ENCODE measurements at regions not wholly inside any gene's neighbourhood (a gene's known extent, or its start where the extent isn't known, plus 50 kb on each side); places are given as distances from the start of the nearest gene placed in this dataset.
"Not testable (repeated sequence)": the region's sequence is repeated elsewhere in the genome, so short reads cannot be mapped to it uniquely, and the experiment has no call there.

GRCh38 chr14:105914738-105915385 is 388.5 kb downstream of the TMEM121 start:
- H3K4me3 ChIP-seq = no peak overlapping the region
- no peak for TF ChIP-seq POLR2AphosphoS5 (IDR thresholded peaks at IDR 0.05)
- no peak for TF ChIP-seq EP300 (IDR thresholded peaks at IDR 0.05)
- no peak for TF ChIP-seq POLR2A (IDR thresholded peaks at IDR 0.05)
- TF ChIP-seq CTCF (IDR thresholded peaks at IDR 0.05) = no peak
- no peaks in the 10 kb centered on the region for H3K36me3 ChIP-seq
- H3K27ac ChIP-seq = no peak overlapping the region
- no peaks in the 10 kb centered on the region for H3K27me3 ChIP-seq
- no peak for DNase-seq (ENCODE audit: low spot score in 2 of 2)
- H3K4me1 ChIP-seq = no peaks in the 10 kb centered on the region
- H3K9me3 ChIP-seq = no peaks in the 10 kb centered on the region
- WGBS = no CpG with 5 or more reads among the region's 8 CpGs

- not testable (repeated sequence) for H3K27ac ChIP-seq; H3K27me3 ChIP-seq; DNase-seq (ENCODE audit: low spot score in 2 of 2); H3K9me3 ChIP-seq; H3K36me3 ChIP-seq; H3K4me3 ChIP-seq; H3K4me1 ChIP-seq
- 81% methylated on average over 3 of the region's 3 CpGs for WGBS
These were observed 389.2 kb downstream of the TMEM121 start for GRCh38 chr14:105915546-105915945.

- H3K36me3 ChIP-seq, H3K27ac ChIP-seq, H3K27me3 ChIP-seq, H3K4me3 ChIP-seq, H3K9me3 ChIP-seq, H3K4me1 ChIP-seq: not testable (repeated sequence)
- 86% methylated on average over 13 of the region's 20 CpGs for WGBS
- DNase-seq (ENCODE audit: low spot score in 2 of 2) = peak in 1 of 2 donors; percentile 32
These were observed 391.0 kb downstream of the TMEM121 start for GRCh38 chr14:105917136-105917932.

GRCh38 chr14:105917933-105918436 is 391.6 kb downstream of the TMEM121 start:
- no peaks in the 10 kb centered on the region for H3K9me3 ChIP-seq
- no peak overlapping the region for H3K27ac ChIP-seq
- no peak overlapping the region for H3K4me3 ChIP-seq
- TF ChIP-seq EP300 (IDR thresholded peaks at IDR 0.05) (no peak), POLR2AphosphoS5 (IDR thresholded peaks at IDR 0.05) (no peak), CTCF (IDR thresholded peaks at IDR 0.05) (no peak), POLR2A (IDR thresholded peaks at IDR 0.05) (no peak)
- peak in 1 of 2 donors; percentile 33 for DNase-seq (ENCODE audit: low spot score in 2 of 2)
- no peaks in the 10 kb centered on the region for H3K27me3 ChIP-seq
- 87% methylated on average over 10 of the region's 10 CpGs for WGBS
- no peaks in the 10 kb centered on the region for H3K36me3 ChIP-seq
- H3K4me1 ChIP-seq = no peaks in the 10 kb centered on the region

- no peaks in the 10 kb centered on the region for H3K4me1 ChIP-seq
- H3K4me3 ChIP-seq = no peak overlapping the region
- no peaks in the 10 kb centered on the region for H3K27me3 ChIP-seq
- H3K9me3 ChIP-seq = no peaks in the 10 kb centered on the region
- DNase-seq (ENCODE audit: low spot score in 2 of 2) = peak in 1 of 2 donors; percentile 39
- no peak overlapping the region for H3K27ac ChIP-seq
- WGBS = 56% methylated on average over 3 of the region's 17 CpGs
- no peak for TF ChIP-seq EP300 (IDR thresholded peaks at IDR 0.05)
- no peak for TF ChIP-seq POLR2AphosphoS5 (IDR thresholded peaks at IDR 0.05)
- TF ChIP-seq CTCF (IDR thresholded peaks at IDR 0.05) = no peak
- TF ChIP-seq POLR2A (IDR thresholded peaks at IDR 0.05) = no peak
- no peaks in the 10 kb centered on the region for H3K36me3 ChIP-seq
These were observed 392.3 kb downstream of the TMEM121 start for GRCh38 chr14:105918496-105919262.
